ENCODE measurements at regions not wholly inside any gene's neighbourhood (a gene's known extent, or its start where the extent isn't known, plus 50 kb on each side); places are given as distances from the start of the nearest gene placed in this dataset.

DNA sequence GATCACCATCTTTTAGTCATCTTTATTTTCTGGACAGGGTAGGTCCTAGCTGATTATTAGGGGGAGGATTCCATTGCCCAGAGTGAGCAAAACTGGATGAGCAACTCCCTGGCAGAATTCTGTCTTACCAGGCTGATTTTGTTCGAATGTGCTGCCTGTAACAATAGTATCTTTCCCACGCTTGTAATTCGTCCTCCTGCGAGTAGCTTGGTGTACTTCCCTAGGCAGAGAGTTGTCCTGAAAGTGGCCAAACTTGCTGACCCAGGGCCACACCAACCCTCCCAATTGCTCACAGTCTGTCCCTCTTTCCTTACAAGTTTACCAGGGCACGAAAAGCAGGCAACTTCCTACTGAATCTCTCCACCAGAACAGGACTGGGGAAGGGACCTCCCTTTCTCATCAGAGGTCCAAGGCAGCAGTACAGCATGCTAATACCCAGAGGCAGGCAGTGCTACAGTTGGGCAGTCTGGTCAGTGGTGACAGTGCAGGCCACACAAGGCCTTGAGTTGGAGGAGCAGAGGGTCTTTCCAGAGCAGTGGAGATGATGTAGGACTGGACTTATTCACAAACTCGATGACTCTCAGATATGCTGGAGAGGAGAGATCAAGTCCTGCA lies 67.8 kb upstream of the NLK start (continued):
- TF ChIP-seq CBX8 (IDR thresholded peaks at IDR 0.05; ENCODE audit: borderline replicate concordance, low read depth, low read length) (no peak), POU5F1 (IDR thresholded peaks at IDR 0.05; ENCODE audit: low read depth, low read length) (no peak)
